ENCODE measurements at regions not wholly inside any gene's neighbourhood (a gene's known extent, or its start where the extent isn't known, plus 50 kb on each side); places are given as distances from the start of the nearest gene placed in this dataset.

DNA sequence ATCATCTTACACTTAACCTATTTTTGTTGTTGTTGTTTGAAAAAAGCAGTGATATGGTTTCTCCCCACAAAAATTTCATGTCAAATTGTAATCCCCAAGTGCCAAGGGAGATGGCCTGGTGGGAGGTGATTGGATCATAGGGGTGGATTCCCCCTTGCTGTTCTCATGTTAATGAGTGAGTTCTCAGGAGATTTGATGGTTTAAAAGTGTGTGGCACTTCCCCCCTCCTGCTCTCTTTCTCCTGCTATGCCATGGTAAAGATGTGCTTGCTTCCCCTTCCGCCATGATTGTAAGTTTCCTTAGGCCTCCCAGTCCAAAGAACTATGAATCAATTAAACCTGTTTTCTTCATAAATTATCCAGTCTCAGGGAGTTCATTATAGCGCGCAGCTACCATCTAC is 1362.7 kb upstream of the FAM98A start:
- DNase-seq (ENCODE audit: low read depth) = no peak

DNA sequence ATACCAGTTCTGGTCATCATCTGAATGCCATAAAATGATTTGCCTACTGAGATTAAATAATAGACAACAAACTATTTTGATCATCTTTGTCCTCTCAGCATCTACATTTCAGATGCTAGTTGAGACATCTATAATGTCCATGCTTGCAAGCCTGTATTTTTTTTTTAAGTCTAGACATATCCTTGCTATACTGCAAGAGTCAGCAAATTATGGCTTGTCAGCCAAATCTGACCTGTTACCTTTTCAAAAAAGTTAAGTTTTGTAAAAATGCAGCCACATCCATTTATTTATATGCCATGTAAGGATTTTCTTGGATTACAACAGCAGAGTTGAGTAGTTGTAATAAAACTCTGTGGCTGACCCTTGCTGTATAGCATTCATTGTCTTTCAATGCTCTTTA is 1355.7 kb upstream of the FAM98A start:
- DNase-seq (ENCODE audit: low read depth) = no peak

DNA sequence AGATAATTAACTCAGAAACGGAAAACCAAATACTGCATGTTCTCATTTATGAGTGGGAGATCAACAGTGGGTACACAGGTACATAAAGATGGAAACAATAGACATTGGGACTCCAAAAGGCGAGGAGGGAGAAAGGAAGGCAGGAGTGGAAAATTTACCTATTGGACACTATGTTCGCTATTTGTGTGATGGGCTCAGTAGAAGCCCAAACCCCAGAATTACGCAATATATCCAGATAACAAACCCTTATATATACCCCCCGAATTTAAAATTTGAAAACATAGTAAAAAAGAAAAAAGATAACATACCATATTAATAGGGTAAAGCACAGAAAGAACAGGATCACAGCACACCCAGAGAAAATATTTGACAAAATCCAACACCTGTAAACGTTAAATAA is 1351.7 kb upstream of the FAM98A start:
- no peak for DNase-seq (ENCODE audit: low read depth)

DNA sequence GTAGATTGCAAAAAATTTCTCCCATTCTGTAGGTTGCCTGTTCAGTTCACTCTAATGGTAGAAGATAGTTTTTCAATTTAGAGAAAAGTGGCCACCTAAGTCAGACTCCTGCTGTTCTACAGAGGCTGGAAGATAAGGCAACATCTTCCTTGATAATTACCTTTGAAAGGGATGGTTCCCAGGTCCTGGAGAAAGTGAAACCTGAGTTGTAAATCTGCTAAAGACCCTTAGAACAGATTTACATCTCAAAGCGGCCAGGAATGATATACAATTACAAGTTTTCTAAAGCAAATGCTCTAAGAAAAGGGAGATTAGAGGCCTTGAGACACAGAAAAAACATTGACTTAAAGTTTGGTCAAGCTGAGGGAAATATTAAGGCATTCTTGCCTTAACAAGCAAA is 1350.2 kb upstream of the FAM98A start:
- DNase-seq (ENCODE audit: low read depth) = no peak

DNA sequence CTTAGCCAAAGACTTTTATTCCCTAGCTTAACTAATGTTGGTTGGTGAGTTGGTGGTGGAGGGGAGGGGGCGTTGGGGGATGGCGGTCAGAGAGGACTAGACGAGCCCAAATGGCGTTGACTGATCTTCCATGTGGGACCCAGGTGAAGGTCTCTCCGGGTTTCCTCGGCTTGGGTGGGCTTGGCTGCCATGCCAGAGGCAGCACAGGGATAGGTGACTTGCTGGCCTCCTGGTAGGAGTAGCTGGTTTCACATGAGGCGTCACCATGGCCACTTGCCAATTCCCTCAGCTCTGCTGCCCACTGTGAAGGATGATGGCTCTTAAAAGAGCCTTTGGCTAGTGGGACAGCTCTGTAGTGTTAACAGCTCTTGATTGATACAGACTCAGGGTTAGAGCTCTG is 1337.0 kb upstream of the FAM98A start:
- no peak for DNase-seq (ENCODE audit: low read depth)

DNA sequence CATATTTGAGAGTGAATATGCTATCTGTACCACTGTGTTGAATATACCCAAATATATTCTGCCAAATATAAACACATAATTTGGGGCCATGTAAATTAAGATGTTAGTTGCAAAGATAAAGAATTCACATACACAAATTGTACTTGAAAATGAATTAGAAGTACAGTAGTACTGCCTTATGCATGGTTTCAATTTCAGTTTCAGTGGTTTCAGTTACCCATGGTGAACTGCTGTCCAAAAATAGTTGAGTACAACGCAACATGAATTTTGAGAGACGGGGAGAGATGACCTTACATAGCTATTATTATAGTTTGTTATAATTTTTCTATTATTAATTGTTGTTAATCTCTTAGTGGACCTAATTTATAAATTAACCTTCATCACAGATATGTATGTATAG is 1313.0 kb upstream of the FAM98A start:
- DNase-seq (ENCODE audit: low read depth) = no peak

DNA sequence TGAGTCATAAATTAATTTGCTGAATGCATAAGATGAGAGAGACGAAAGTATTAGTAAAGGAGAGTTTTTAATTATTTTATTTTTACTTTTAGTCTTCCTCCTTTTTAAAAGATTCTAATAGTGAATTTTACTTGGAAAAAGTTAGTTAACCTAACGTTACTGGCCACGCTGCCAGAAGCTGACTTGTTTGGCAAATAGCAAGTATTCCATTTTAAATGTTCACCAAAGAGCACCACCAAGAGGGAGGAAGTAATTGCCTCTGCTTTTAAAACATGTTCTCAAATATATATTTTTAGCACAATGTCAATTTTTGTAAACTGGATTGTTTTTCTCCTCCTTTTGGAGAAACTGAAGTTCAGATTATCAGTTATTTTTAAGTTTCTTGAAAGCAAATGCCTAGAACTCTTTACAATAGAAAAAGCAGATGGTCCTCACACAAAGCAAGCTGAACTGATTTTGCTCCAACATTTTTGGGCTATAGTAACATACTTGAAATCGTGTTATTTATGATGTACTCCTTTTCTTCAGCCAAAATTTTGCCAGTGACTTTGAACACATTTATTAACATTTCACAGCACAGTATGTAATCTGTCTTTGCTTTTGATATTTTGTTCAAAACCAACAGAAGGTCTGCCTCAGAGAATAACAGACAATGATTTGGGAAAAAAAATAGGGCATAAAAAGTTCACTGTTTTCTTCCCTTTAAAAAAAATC is 1311.0 kb upstream of the FAM98A start:
- DNase-seq (ENCODE audit: low read depth) = no peak

DNA sequence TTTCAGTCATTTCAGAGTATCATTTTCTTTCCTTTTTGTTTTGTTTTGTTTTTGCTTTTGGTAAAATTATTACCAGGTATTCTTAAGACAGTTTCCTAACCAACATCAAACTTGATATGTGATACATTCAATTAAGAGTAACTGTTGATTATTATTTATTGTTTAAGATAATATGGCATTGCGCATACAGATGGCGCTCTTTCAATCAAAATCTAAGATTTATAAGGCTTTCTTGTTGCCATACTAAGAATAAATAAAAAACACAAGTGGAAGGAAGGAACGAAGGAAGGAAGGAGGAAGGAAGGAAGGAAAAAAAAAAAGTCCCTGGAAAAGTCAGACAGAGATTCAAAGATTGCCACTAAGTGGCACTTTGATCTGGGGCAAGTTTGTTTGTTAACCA is 1308.7 kb upstream of the FAM98A start:
- DNase-seq (ENCODE audit: low read depth) = no peak

DNA sequence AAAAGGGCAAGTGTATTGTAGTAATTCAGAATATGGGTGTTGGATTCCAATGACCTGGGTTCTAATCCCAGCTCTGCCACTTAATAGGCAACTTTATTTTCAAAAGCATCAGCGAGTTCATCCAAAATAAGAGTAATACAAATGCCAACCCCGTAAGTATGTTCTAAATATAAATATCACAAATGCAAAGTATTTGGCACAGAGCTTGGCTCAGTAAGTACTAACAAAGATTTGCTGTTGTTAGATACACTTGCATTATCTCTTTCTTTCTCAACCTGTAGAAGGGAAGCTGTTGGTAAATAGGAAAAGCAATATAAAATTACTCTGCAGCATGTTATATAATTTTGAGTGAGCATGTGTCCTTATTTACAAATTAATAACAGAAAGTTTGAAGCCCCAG is 1302.6 kb upstream of the FAM98A start:
- no peak for DNase-seq (ENCODE audit: low read depth)

DNA sequence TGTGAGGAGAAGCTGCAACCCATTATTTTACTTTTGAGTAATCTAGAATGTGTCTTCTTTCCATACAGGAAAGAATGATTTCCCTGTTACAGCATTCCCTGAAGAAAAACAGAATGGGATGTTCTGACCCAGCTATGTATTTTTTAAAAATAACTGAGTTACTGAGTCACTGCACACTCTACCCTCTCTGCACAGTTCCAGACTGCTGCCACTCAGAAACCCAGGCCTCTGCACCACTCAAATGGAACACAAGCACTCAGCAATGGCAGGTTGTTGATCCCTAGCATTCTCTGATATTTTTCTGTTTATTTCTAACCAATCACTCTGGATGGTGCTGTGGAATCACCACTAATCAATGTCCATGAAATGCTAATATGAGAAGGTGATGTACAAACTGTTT is 1300.0 kb upstream of the FAM98A start:
- DNase-seq (ENCODE audit: low read depth) = no peak

DNA sequence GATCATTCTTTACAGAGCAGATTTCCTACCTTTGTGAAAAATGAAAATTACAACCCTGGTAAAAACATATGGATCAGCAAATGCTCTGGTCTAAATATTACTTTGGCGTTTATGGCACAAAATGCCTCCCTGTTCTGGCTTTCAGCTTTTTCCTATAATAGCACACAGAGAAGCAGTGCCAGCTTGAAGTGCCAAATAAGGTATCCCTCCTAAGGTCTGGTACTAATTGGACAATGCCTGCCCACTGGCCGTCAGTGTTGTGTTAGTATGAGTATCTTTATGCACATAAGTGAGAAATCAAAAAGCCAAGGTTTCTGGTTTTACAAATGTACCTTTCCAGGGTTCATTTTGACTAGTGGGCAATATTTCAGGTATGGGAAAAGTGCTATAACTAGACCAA is 1293.7 kb upstream of the FAM98A start:
- DNase-seq (ENCODE audit: low read depth) = no peak

DNA sequence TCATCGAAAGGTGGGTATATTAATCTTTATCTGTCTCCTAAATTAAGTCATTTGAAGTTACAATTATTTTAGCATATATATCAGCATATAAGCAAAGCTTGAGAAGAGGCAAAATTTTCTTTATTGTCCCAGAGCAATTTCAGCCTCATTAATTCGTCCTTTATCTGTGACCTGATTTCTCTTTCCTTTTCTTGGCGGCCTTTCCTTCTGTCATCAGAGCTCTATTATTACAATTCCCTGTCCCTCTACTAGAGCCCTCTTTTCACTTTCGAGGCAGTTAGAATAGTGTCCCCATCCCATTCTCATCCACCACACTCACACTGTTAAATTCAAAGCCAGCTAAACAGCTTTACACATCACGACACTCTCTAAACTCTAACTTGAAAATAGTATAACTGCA is 1293.2 kb upstream of the FAM98A start:
- no peak for DNase-seq (ENCODE audit: low read depth)

DNA sequence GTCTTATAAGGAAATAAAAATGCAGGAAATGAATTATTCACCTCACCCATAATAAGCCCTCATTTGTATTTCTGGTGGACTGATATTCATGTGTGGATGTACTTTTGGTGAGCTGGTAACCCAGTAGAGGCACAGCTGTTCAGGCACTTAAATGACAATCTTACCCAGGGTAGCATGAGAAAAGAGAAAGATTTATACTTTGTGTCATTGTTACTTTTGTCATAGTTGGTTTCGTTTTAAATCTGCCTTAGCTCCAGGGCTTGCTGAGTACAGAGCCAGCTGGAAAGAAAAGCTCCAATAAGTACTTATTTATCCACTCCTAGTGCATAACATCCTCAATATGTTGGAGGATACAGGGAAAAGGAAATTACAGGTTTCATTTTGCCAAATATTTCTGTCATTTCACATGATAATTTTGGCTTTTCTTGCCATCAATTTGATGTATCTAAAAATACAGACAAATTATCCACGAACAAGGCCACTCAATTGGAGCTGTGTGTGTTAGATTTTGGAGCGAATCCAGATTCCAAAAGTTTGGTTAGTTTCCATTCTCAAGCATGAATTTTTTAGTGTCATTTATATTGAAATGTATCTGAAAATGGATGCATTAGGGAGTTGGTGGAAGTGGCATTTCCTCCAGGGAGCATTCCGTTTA is 1276.1 kb upstream of the FAM98A start:
- DNase-seq (ENCODE audit: low read depth) = no peak

DNA sequence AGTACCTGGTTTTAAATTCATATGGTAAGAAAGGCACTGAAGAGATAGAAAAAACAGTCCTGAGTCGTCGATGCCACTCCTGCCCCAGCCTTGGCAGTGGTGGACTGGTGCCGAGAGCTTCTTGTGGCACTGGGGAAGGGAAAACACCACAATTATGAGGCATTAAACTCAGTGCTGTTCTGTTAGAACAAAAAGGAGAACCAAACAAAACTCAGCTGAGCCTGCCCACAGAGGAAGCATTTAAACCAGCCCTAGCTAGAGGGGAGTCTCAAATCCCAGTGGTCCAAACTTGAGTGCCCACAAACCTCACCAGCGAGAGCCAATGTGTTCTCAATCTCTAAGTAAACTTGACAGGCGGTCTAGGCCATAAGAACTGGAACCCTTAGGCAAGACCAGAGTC is 1254.5 kb upstream of the FAM98A start:
- no peak for DNase-seq (ENCODE audit: low read depth)

DNA sequence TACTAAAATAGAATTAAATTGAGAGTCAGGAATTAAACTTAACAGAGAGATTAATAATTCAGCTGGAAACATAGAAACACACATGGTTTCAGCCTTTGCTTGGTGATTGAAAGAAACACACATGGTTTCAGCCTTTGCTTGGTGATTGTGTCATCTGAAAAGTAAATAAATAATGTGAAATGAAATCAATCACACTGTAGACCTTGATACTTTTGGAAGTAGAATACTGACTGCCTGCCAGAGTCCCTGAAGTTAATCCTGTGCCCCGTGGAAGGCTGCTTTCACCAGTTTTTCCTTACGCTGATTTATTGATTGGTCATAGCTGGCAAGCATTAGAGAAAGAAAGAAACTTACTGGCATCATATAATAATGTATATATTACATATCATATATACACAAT is 1252.7 kb upstream of the FAM98A start:
- no peak for DNase-seq (ENCODE audit: low read depth)

DNA sequence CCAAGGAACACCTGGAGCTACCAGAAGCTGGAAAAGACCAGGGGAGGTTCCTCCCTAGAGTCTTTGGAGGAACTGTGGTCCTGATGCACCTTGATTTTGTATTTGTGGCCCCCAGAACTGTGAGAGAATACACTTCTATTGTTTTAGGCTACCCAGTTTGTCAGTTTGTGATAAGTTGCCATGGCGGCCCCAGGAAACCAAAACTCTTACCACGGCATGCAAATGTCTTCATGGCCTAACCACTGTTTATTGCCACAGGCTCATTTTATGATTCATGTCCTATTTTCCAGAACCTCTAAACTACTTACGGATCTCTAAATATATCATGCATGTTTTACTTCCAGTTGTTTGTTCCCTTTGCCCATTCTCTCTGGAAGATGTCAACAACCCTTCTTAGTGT is 1250.7 kb upstream of the FAM98A start:
- DNase-seq (ENCODE audit: low read depth) = no peak

DNA sequence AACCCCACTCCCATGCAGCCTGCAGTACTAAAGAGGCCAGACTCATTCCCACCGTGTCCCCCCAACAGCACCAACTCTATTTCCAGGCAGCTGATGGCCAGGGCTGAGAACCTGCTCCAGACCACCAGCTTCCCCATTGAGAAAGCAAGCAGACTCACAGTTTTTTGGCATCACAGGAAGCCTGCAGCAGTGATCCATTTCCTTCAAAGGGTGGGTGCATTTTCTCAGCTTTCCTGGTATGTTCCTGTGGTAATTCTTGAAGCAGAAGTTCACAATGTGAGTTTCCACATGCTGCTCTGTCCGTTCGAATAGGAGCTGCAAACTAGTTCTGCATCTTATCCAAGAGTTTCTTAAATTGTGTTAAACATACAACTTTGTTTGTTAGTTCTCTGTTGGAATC is 1249.6 kb upstream of the FAM98A start:
- DNase-seq (ENCODE audit: low read depth) = no peak

DNA sequence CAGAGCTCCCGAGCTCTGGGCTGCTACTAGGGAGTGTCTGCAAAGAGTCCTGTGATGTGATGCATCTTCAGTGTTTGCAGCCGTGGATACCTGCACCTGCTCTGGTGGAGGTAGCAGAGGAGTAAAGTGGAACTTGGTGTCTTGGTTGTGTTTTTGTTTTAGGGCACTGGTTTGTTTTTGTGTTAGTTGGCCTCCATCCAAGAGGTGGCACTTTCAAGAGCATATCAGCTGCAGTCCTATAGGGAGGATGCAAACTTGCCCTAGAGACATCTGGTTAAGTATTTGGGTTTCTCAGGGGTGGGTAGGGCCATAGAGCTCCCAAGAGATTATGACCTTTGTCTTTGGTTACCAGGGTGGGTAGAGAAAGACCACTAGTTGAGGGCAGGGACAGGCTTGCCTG is 1249.0 kb upstream of the FAM98A start:
- no peak for DNase-seq (ENCODE audit: low read depth)

DNA sequence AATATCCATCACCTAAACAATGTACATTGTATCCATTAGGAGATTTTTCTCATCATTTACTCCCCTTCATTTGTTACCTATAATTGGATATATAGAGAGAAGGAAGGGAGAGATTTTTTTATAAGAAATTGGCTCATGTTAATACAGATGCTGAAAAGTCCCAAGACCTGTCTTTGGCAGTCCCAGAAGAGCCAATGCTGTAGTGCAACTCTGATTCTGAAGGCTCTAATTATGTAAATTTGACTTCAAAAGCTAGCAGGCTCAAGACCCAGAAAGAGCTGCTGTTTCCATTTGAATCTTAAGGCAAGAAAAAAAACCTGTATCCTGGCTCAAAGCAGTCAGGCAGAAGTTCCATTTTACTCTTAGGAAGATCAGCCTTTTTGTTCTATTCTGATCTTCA is 1245.5 kb upstream of the FAM98A start:
- no peak for DNase-seq (ENCODE audit: low read depth)

DNA sequence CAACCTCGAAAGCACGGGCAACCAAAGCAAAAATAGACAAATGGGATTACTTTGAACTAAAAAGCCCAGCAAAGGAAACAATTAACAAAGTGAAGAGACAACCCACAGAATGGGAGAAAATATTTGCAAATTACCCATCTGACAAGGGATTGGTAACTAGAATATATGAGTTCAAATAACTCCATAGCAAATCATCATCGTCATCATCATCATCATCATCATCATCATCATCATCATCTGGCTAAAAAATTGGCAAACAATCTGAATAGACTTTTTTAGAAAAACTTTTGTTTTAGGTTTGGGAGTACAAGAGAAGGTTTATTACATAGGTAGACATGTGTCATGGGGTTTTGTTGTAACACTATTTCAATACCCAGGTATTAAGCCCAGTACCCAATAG is 1239.3 kb upstream of the FAM98A start:
- no peak for DNase-seq (ENCODE audit: low read depth)

DNA sequence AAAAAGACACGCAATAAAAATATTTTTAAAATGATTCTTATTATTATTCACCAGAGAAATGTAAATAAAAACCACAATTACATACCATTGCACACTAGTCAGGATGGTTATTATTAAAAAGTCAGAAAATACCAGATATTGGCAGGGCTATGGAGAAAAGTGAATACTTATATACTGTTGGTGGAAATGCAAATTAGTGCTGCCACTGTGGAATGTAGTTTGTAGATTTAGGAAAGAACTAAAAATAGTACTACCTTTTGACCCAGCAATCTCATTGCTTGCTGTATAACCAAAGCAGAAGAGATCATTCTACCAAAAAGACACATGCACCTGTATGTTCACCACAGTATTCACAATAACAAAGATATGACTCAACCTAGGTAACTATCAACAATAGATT is 1237.3 kb upstream of the FAM98A start:
- DNase-seq (ENCODE audit: low read depth) = no peak

DNA sequence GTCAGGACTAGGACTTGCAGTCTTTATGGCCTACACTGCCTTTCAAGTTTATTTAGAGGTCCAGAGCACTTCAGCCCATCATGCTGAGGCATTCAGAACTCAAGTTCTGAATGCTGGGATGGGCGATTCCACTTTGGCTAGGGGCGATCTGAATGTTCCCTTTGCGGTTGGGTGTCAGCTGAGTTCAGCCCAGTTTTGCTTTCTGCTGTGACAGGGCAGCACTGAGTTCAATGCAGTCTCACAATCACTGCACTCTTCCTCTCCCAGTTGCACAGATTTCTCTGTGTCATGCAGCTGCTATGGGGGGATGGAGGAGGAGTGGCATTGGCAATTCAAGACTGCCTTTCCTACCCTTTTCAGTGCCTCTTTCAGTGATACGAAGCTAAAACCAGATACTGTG is 1232.0 kb upstream of the FAM98A start:
- no peak for DNase-seq (ENCODE audit: low read depth)

DNA sequence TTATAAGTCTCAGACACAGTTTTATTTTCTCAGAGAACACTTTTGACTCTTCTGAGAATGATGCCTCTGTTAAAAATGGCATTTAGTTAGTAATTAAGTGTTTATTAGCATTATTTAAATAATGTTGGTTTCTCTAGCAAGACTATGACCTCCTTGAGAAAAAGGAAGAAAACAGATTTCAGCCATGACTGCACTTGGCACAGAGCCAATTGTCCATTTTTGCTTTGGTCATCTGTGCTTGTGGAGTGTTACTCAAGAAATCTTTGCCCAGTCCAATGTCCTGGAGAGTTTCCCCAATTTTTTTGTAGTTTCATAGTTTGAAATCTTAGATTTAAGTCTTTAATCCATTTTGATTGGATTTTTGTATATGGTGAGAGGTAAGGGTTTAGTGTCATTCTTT is 1229.4 kb upstream of the FAM98A start:
- no peak for DNase-seq (ENCODE audit: low read depth)

DNA sequence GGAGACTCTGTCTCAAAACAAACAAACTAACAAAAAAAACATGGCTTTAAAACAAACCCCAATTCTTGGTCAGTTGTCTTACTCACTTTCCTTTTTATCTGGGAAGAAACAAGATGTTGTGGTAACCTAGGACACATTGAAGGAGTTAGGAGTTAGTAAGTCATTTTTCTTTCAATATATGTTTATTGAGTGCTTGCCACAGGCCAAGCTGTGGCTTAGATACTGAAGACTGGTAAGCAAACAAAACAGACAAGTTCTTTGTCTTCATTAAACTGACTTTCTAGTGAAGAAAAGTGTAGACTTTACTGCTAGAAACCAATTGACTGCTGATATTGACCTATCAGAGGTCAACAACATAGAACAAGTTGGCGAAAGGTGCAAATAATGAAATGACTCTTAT is 1228.3 kb upstream of the FAM98A start:
- DNase-seq (ENCODE audit: low read depth) = no peak
